ENCODE measurements at regions not wholly inside any gene's neighbourhood (a gene's known extent, or its start where the extent isn't known, plus 50 kb on each side); places are given as distances from the start of the nearest gene placed in this dataset.

GRCh38 chr18:55925772-55926171 is 337.8 kb upstream of the TCF4 start:
- TF ChIP-seq, protein P1, sequence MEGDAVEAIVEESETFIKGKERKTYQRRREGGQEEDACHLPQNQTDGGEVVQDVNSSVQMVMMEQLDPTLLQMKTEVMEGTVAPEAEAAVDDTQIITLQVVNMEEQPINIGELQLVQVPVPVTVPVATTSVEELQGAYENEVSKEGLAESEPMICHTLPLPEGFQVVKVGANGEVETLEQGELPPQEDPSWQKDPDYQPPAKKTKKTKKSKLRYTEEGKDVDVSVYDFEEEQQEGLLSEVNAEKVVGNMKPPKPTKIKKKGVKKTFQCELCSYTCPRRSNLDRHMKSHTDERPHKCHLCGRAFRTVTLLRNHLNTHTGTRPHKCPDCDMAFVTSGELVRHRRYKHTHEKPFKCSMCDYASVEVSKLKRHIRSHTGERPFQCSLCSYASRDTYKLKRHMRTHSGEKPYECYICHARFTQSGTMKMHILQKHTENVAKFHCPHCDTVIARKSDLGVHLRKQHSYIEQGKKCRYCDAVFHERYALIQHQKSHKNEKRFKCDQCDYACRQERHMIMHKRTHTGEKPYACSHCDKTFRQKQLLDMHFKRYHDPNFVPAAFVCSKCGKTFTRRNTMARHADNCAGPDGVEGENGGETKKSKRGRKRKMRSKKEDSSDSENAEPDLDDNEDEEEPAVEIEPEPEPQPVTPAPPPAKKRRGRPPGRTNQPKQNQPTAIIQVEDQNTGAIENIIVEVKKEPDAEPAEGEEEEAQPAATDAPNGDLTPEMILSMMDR (conservative IDR thresholded peaks at IDR 0.05 in 1 of 2, IDR thresholded peaks at IDR 0.05 in 1 of 2; ENCODE audit: low read depth in 1 of 2, low read length in 2 of 2): no peak
- no peak for TF ChIP-seq EZH2 (IDR thresholded peaks at IDR 0.05; ENCODE audit: low read length, missing control alignments)

All from fibroblast of lung (primary cell).